CD14-positive monocyte (primary cell): ENCODE measurements at regions not wholly inside any gene's neighbourhood (a gene's known extent, or its start where the extent isn't known, plus 50 kb on each side); places are given as distances from the start of the nearest gene placed in this dataset.

Source experiments
- DNase-seq, 3 donors: peaks; one replicate each; pipeline ENCODE4 v3.0.0-alpha.2; 2011 to 2022
- H2AFZ ChIP-seq: 2 replicates; pipeline ENCODE4 v1.6.0; 2012; ENCODE audit warnings: mild to moderate bottlenecking, low read depth, low read length, inconsistent platforms; ENCODE audit not compliant: insufficient read depth, poor library complexity, severe bottlenecking
- H3K27ac ChIP-seq, 2 donors: 1 replicate in 1 of 2; 2 replicates in 1 of 2; pipeline ENCODE4 v1.5.1; 2012 to 2013; ENCODE audit warnings: low read length in 2 of 2, control low read depth in 1 of 2, inconsistent platforms in 1 of 2, low read depth in 1 of 2, mild to moderate bottlenecking in 1 of 2
- H3K27me3 ChIP-seq, 2 donors: one replicate each; pipeline versions ENCODE4 v1.6.0 to v1.6.1; 2011 to 2013; ENCODE audit warnings: low read length in 2 of 2; ENCODE audit not compliant: control insufficient read depth in 2 of 2, insufficient read depth in 2 of 2
- H3K36me3 ChIP-seq, 2 donors: replicated peaks in 1 of 2; 1 replicate in 1 of 2; 2 replicates in 1 of 2; pipeline versions ENCODE4 v1.5.1 to v1.6.1; 2012 to 2013; ENCODE audit warnings: low read length in 2 of 2, control low read depth in 1 of 2, inconsistent platforms in 1 of 2, mild to moderate bottlenecking in 1 of 2; ENCODE audit not compliant: insufficient read depth in 2 of 2, control insufficient read depth in 1 of 2
- H3K4me1 ChIP-seq, 2 donors: 1 replicate in 1 of 2; 2 replicates in 1 of 2; pipeline versions ENCODE4 v1.5.1 to v1.6.1; 2012 to 2013; ENCODE audit warnings: low read length in 2 of 2, control low read depth in 1 of 2, inconsistent platforms in 1 of 2, mild to moderate bottlenecking in 1 of 2, moderate library complexity in 1 of 2; ENCODE audit not compliant: insufficient read depth in 2 of 2, control insufficient read depth in 1 of 2
- H3K4me2 ChIP-seq: replicated peaks from 2 replicates; pipeline ENCODE3; 2012; ENCODE audit warnings: low read length, moderate library complexity, mild to moderate bottlenecking; ENCODE audit not compliant: poor library complexity, severe bottlenecking; ENCODE audit errors: extremely low read depth
- H3K4me3 ChIP-seq, 3 experiments: fragments of 200-600 bp in 1 of 3; sonication (generic) in 1 of 3; replicated peaks in 1 of 3; 1 replicate in 2 of 3; 2 replicates in 1 of 3; pipeline ENCODE4 v1.5.1; 2011 to 2013; ENCODE audit warnings: low read length in 3 of 3, mild to moderate bottlenecking in 3 of 3, control low read depth in 2 of 3, low read depth in 2 of 3, inconsistent platforms in 1 of 3, moderate library complexity in 1 of 3
- H3K79me2 ChIP-seq: 2 replicates; pipeline ENCODE4 v1.6.0; 2012; ENCODE audit warnings: mild to moderate bottlenecking, control low read depth, inconsistent platforms, low read length, moderate library complexity; ENCODE audit not compliant: insufficient read depth
- H3K9ac ChIP-seq: 2 replicates; pipeline ENCODE4 v1.6.0; 2017; ENCODE audit warnings: low read length, mild to moderate bottlenecking; ENCODE audit not compliant: insufficient read depth, poor library complexity, severe bottlenecking
- H3K9me3 ChIP-seq, 2 donors: replicated peaks in 1 of 2; 1 replicate in 1 of 2; 2 replicates in 1 of 2; pipeline versions ENCODE4 v1.5.1 to v1.6.1; 2012 to 2013; ENCODE audit warnings: low read length in 2 of 2, control low read depth in 1 of 2; ENCODE audit not compliant: control insufficient read depth in 1 of 2, insufficient read depth in 1 of 2
- H4K20me1 ChIP-seq: 2 replicates; pipeline ENCODE4 v1.6.0; 2012; ENCODE audit warnings: mild to moderate bottlenecking, low read length, control low read depth, moderate library complexity; ENCODE audit not compliant: insufficient read depth
- H3K27ac Mint-ChIP-seq, 7 donors: one replicate each; pipeline ENCODE4 v1.8.0; 2020; ENCODE audit warnings: mild to moderate bottlenecking in 7 of 7, mixed read lengths in 7 of 7, moderate library complexity in 6 of 7, inconsistent platforms in 2 of 7
- H3K27me3 Mint-ChIP-seq, 3 donors: one replicate each; pipeline ENCODE4 v1.8.0; 2021 to 2022; ENCODE audit warnings: low read depth in 3 of 3, mild to moderate bottlenecking in 3 of 3, mixed read lengths in 3 of 3, moderate library complexity in 3 of 3, inconsistent platforms in 1 of 3
- H3K36me3 Mint-ChIP-seq, 2 donors: one replicate each; pipeline ENCODE4 v1.8.0; 2020; ENCODE audit warnings: mixed read lengths in 2 of 2, inconsistent platforms in 1 of 2, mild to moderate bottlenecking in 1 of 2
- H3K4me1 Mint-ChIP-seq: one replicate; pipeline ENCODE4 v1.8.0; 2020; ENCODE audit warnings: mild to moderate bottlenecking, mixed read lengths
- H3K4me3 Mint-ChIP-seq, 2 donors: one replicate each; pipeline ENCODE4 v1.8.0; 2020; ENCODE audit warnings: mild to moderate bottlenecking in 2 of 2, mixed read lengths in 2 of 2, moderate library complexity in 1 of 2
- H3K9me3 Mint-ChIP-seq, 7 donors: one replicate each; pipeline ENCODE4 v1.8.0; 2020 to 2022; ENCODE audit warnings: mixed read lengths in 7 of 7, mild to moderate bottlenecking in 6 of 7, moderate library complexity in 6 of 7, inconsistent platforms in 2 of 7
- CTCF ChIP-seq: fragments of 200-600 bp; IDR thresholded peaks from one replicate; pipeline ENCODE4 v1.8.0; 2022; ENCODE audit warnings: antibody characterized with exemption, mild to moderate bottlenecking
- WGBS: methylation state at CpG from one replicate; pipeline ENCODE4 v1.1.5; 2013; ENCODE audit warnings: missing lambda C conversion rate; ENCODE audit not compliant: insufficient coverage; 5-methylcytosine and 5-hydroxymethylcytosine counted together
- intact Hi-C, 2 donors: fragments of 100-400 bp; cut with micrococcal nuclease; formaldehyde crosslinking; loops; one replicate each; pipeline versions ENCODE4 v1.15.0 to v1.15.1; 2023

GRCh38 chr15:62760538-62760937, 282.0 kb upstream of the TPM1 start:
- no peak for TF ChIP-seq CTCF
- Mint-ChIP-seq H3K4me1 (no peaks in the 10 kb centered on the region), H3K27ac (no peak overlapping the region), H3K36me3 (no peaks in the 10 kb centered on the region), H3K4me3 (no peak overlapping the region), H3K27me3 (peaks cover 0 to 2% (median 1%) of the 10 kb centered on the region in 3 donors), H3K9me3 (peaks cover 0 to 2% (median 0%) of the 10 kb centered on the region in 7 donors)
- H3K27ac ChIP-seq: no peak overlapping the region
- no peaks in the 10 kb centered on the region for H4K20me1 ChIP-seq
- H2AFZ ChIP-seq: no peak overlapping the region
- no peak for DNase-seq
- no peak overlapping the region for H3K4me2 ChIP-seq
- no peak overlapping the region for H3K4me3 ChIP-seq
- H3K36me3 ChIP-seq: no peaks in the 10 kb centered on the region
- no peaks in the 10 kb centered on the region for H3K4me1 ChIP-seq
- no peak overlapping the region for H3K9ac ChIP-seq
- H3K27me3 ChIP-seq: no peaks in the 10 kb centered on the region
- intact Hi-C loops: no loop called here
- no CpG with 5 or more reads among the region's 3 CpGs for WGBS
- no peaks in the 10 kb centered on the region for H3K9me3 ChIP-seq
- H3K79me2 ChIP-seq: no peaks in the 10 kb centered on the region

GRCh38 chr15:62765916-62766315, 276.6 kb upstream of the TPM1 start:
- H3K4me1 ChIP-seq: no peaks in the 10 kb centered on the region
- no peak overlapping the region for H3K4me3 ChIP-seq
- no peaks in the 10 kb centered on the region for H3K9me3 ChIP-seq
- Mint-ChIP-seq H3K4me1 (no peaks in the 10 kb centered on the region), H3K9me3 (no peaks in the 10 kb centered on the region), H3K4me3 (no peak overlapping the region), H3K27ac (no peak overlapping the region), H3K27me3 (peaks cover 0 to 4% (median 4%) of the 10 kb centered on the region in 3 donors), H3K36me3 (no peaks in the 10 kb centered on the region)
- H3K27ac ChIP-seq: no peak overlapping the region
- H3K79me2 ChIP-seq: no peaks in the 10 kb centered on the region
- no peaks in the 10 kb centered on the region for H4K20me1 ChIP-seq
- H3K9ac ChIP-seq: no peak overlapping the region
- H3K36me3 ChIP-seq: no peaks in the 10 kb centered on the region
- H3K4me2 ChIP-seq: no peak overlapping the region
- DNase-seq: no peak
- H2AFZ ChIP-seq: no peak overlapping the region
- intact Hi-C loops: no loop called here
- 80% methylated on average over 1 of the region's 4 CpGs for WGBS
- TF ChIP-seq CTCF: no peak
- H3K27me3 ChIP-seq: no peaks in the 10 kb centered on the region
